Ovary (tissue), 3 donors: ENCODE measurements at regions not wholly inside any gene's neighbourhood (a gene's known extent, or its start where the extent isn't known, plus 50 kb on each side); places are given as distances from the start of the nearest gene placed in this dataset.

Source experiments
- CTCF ChIP-seq, 3 donors: fragments of 450-650 bp in 2 of 3; fragments of 200-600 bp in 1 of 3; IDR thresholded peaks; one replicate each; pipeline versions ENCODE4 v1.5.1 to v1.8.0; 2016 to 2022; ENCODE audit warnings: antibody characterized with exemption in 3 of 3, mild to moderate bottlenecking in 1 of 3
- EP300 ChIP-seq: sonication (generic); formaldehyde crosslinking; IDR thresholded peaks from one replicate; pipeline ENCODE4 v1.6.1; 2017; ENCODE audit warnings: antibody characterized with exemption
- POLR2A ChIP-seq: fragments of 450-650 bp; IDR thresholded peaks from one replicate; pipeline ENCODE4 v1.6.1; 2017; ENCODE audit warnings: antibody characterized with exemption, mild to moderate bottlenecking, moderate library complexity
- donor health status: DM: no; HTN: no; CAD: no.

DNA sequence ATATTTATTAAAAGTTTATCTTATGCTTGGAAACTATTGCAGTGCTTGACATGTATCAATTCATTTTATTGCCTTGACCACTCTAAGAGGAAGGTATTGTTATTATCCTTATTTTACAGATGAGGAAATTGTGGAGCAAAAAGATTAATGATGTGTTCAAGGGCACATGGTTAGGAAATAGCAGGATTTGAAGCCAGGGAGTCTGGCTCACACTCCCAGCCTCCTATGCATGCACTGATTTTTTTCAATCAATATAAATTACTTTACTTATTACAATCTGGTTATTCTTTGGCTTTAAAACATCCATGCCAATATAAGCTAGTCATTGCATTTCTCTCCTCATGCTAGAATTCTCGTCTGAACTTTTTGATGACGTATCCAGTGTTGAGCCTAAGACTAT lies 94.2 kb upstream of the TBX5 start:
- TF ChIP-seq CTCF (IDR thresholded peaks at IDR 0.05) (no peak), POLR2A (no peak), EP300 (no peak)
